SK-N-SH (cell line): ENCODE measurements at regions not wholly inside any gene's neighbourhood (a gene's known extent, or its start where the extent isn't known, plus 50 kb on each side); places are given as distances from the start of the nearest gene placed in this dataset.

ENCODE experiments used
- CTCF ChIP-seq: fragments of 200-600 bp; sonication (generic); IDR thresholded peaks from 2 replicates; pipeline ENCODE4 v1.6.1; 2017; ENCODE audit warnings: antibody characterized with exemption, mild to moderate bottlenecking, moderate library complexity
- EZH2phosphoT487 ChIP-seq: fragments of 200-600 bp; sonication (generic); IDR thresholded peaks from 2 replicates; pipeline ENCODE4 v1.6.1; 2017; ENCODE audit warnings: low read depth, mixed run types, mild to moderate bottlenecking, antibody characterized with exemption, moderate library complexity, borderline replicate concordance
- GABPA ChIP-seq: IDR thresholded peaks from 2 replicates; pipeline ENCODE4 v1.4.0; 2012; ENCODE audit warnings: low read depth, mild to moderate bottlenecking
- JUND ChIP-seq: IDR thresholded peaks from 2 replicates; pipeline ENCODE4 v1.4.0; 2012
- MXI1 ChIP-seq: IDR thresholded peaks from 2 replicates; pipeline ENCODE4 v1.6.1; 2012; ENCODE audit warnings: mild to moderate bottlenecking, low read depth, low read length, improper control_type of control experiment
- POLR2AphosphoS5 ChIP-seq: IDR thresholded peaks from 2 replicates; pipeline ENCODE4 v1.6.1; 2012; ENCODE audit warnings: low read depth, low read length
- RAD21 ChIP-seq: IDR thresholded peaks from 2 replicates; pipeline ENCODE4 v1.6.1; 2012; ENCODE audit warnings: mild to moderate bottlenecking, low read length
- SIN3A ChIP-seq: IDR thresholded peaks from 2 replicates; pipeline ENCODE4 v1.6.1; 2012; ENCODE audit warnings: low read depth, mild to moderate bottlenecking, low read length, moderate library complexity, borderline replicate concordance
- TEAD4 ChIP-seq: IDR thresholded peaks from 2 replicates; pipeline ENCODE4 v1.4.0; 2012; ENCODE audit warnings: mild to moderate bottlenecking, borderline replicate concordance; ENCODE audit not compliant: insufficient read depth
- YY1 ChIP-seq: IDR thresholded peaks from 2 replicates; pipeline ENCODE4 v1.4.0; 2012; ENCODE audit warnings: low read depth, mild to moderate bottlenecking
- ZBTB33 ChIP-seq: IDR thresholded peaks from 2 replicates; pipeline ENCODE4 v1.4.0; 2012; ENCODE audit warnings: low read depth, borderline replicate concordance
- TF ChIP-seq, protein P1 (sequence below): IDR thresholded peaks from 2 replicates; pipeline ENCODE4 v1.6.1; 2012; ENCODE audit warnings: mild to moderate bottlenecking, low read depth, low read length, moderate library complexity
- TF ChIP-seq, protein P2 (sequence below): fragments of 150-350 bp; IDR thresholded peaks from 2 replicates; pipeline ENCODE4 v1.6.1; 2016; ENCODE audit warnings: mild to moderate bottlenecking, low read depth, low read length

DNA sequence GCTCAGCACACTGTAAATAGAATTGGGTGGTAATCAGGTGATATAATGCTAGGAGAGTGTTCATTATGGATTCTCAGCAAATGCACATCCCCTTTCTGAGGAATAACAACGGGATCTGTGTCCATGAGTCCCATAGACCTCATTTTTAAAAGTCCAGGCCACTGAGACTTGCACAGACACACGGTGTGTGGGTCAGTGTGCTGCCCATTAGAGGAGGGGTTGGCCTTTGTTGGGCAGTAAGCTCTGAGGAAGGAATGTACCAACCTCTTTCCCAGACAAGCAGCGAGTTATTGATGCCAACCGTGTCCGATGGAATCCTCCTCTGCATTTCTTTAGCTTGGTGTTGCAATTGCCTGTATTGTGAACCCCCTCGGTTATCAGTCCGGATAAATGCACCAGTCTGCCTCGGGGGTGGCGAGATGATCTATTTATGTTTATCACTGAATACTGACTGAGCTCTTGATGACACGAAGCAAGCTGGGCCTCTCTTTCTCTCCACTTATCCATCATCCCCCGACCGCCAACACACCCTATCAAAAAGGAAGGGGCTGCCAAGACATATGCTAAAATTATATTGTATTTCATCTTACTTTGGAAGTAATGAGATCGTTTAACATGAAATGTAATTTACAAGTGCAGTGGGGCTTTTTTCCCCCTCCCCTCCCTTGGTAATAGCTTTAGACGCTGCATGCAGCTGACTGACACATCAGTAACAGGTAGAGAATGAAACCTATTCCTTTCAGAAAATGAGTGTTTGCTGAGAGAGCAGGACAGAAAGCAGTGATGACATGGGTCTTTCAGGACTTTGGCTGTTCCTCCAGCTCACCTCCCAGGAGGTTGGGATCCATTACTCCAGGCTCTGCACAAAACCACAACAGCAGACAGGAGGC lies 126.6 kb upstream of the ST8SIA2 start:
- no peak for TF ChIP-seq ZBTB33
- no peak for TF ChIP-seq YY1
- no peak for TF ChIP-seq CTCF
- no peak for TF ChIP-seq SIN3A
- no peak for TF ChIP-seq MXI1
- no peak for TF ChIP-seq EZH2phosphoT487
- no peak for TF ChIP-seq RAD21
- TF ChIP-seq JUND, result no peak
- TF ChIP-seq, protein P1, sequence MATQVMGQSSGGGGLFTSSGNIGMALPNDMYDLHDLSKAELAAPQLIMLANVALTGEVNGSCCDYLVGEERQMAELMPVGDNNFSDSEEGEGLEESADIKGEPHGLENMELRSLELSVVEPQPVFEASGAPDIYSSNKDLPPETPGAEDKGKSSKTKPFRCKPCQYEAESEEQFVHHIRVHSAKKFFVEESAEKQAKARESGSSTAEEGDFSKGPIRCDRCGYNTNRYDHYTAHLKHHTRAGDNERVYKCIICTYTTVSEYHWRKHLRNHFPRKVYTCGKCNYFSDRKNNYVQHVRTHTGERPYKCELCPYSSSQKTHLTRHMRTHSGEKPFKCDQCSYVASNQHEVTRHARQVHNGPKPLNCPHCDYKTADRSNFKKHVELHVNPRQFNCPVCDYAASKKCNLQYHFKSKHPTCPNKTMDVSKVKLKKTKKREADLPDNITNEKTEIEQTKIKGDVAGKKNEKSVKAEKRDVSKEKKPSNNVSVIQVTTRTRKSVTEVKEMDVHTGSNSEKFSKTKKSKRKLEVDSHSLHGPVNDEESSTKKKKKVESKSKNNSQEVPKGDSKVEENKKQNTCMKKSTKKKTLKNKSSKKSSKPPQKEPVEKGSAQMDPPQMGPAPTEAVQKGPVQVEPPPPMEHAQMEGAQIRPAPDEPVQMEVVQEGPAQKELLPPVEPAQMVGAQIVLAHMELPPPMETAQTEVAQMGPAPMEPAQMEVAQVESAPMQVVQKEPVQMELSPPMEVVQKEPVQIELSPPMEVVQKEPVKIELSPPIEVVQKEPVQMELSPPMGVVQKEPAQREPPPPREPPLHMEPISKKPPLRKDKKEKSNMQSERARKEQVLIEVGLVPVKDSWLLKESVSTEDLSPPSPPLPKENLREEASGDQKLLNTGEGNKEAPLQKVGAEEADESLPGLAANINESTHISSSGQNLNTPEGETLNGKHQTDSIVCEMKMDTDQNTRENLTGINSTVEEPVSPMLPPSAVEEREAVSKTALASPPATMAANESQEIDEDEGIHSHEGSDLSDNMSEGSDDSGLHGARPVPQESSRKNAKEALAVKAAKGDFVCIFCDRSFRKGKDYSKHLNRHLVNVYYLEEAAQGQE, result no peak
- no peak for TF ChIP-seq TEAD4
- TF ChIP-seq, protein P2, sequence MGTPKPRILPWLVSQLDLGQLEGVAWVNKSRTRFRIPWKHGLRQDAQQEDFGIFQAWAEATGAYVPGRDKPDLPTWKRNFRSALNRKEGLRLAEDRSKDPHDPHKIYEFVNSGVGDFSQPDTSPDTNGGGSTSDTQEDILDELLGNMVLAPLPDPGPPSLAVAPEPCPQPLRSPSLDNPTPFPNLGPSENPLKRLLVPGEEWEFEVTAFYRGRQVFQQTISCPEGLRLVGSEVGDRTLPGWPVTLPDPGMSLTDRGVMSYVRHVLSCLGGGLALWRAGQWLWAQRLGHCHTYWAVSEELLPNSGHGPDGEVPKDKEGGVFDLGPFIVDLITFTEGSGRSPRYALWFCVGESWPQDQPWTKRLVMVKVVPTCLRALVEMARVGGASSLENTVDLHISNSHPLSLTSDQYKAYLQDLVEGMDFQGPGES, result no peak
- no peak for TF ChIP-seq POLR2AphosphoS5
- no peak for TF ChIP-seq GABPA
